Fibroblast of gingiva (primary cell): ENCODE measurements at regions not wholly inside any gene's neighbourhood (a gene's known extent, or its start where the extent isn't known, plus 50 kb on each side); places are given as distances from the start of the nearest gene placed in this dataset.
A peak's percentile ranks its signal among the peaks of the same experiment; 100 is the strongest.

Experiments
- DNase-seq: peaks from one replicate; pipeline ENCODE4 v3.0.0-alpha.2; 2011; ENCODE audit warnings: low read depth

GRCh38 chr3:193962986-193963685, 172.8 kb upstream of the HES1 start:
- DNase-seq = no peak

DNA sequence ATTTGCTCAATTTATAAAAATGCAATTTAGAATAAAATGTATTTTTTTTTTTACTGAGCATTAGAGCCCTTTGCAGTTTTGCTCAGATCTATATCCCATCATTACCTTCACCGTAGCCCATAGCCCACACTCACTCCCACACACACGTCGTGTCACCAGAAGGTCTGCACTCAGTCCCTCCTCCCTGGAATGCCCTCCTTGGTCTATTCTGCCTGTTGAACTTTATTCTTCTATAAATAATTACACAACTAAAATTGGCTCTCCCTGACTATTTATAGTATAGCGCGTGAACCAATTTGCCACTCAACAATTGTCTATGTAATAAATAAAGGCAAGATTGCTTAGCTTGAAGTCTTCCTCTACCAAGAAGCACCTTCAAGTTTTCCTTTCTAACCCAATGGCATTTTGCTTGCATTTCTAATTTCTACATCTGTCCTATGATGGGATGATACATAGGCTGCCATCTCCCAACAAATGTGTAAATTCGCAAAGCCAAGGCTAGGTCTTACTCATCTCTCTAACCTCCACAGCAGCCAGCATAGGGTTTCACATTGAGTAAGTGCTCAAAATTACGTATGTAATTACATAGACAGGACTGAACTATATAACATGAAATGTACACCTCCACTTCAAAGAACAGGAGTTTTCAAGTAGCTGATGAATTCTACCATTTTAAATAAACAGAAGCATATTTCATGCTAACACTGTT, 172.0 kb upstream of the HES1 start:
- DNase-seq = no peak

GRCh38 chr3:193964517-193964880, 171.4 kb upstream of the HES1 start:
- DNase-seq = no peak

DNA sequence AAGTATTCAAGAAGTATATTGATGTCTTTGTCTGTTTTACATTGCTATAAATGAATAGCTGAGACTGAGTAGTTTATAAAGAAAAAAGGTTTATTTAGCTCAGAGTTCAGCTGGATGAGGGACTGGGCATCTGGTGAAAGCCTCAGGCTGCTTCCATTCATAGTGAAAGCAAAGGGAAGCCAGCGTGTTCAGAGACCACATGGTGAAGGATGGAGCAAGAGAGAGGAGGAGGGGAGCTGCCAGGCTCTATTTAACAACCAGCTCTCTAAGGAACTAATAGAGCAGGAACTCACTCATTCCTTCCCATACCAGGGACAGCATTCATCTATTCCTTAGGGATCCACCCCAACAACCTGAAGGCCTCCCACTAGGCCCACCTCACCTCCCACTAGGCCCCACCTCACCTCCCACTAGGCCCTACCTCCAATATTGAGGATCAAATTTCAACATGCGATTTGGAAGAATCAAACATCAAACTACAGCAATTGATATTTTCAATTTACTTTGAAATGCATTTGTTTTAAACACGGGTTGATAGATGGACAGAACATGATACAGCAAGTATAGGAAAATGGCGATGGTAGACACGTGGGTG, 167.5 kb upstream of the HES1 start:
- DNase-seq = no peak

DNA sequence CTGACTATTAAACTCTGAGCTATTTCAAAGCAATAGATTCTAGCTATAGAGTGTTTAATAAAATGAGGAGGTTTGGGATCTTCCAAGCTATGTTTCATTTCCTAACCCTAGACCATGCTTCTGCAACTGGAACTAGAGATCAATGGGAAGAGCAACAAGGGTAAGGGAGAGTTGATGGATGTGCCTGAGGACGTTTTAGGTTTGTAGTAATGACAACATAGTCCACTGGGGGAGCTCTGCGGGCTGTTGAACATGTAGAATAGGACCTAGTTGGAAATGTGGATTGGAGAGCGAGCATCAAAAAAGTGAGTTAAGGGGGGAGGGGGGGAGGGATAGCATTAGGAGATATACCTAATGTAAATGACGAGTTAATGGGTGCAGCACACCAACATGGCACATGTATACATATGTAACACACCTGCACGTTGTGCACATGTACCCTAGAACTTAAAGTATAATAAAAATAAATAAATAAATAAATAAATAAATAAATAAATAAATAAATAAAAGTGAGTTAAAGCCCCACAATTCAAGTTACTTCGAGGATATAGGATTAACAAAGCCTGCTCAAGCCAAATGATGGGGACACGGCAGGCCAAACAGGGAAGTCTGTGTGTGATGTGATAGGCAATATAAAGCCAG, 165.7 kb upstream of the HES1 start:
- peak; percentile 14 for DNase-seq

DNA sequence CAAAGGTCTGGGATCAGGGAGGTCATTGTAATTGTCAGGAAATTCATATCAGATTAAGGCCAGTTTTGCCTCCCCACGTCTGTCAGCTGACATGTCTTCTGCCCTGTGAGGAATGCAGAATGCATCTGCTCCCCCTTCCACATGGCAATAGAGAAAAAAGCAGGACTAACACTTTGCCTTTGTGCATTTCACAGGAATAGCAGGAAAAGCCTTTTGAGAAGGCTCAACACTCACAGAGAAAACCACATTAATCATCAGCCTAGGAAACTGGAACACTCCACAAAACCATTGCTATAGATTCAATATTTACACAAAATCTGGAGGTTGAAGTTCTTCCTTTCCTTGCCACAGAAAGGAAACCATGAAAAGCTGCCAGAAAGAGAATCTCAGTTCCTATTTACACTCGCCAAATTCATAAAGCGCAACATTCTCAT, 165.2 kb upstream of the HES1 start:
- DNase-seq = no peak

DNA sequence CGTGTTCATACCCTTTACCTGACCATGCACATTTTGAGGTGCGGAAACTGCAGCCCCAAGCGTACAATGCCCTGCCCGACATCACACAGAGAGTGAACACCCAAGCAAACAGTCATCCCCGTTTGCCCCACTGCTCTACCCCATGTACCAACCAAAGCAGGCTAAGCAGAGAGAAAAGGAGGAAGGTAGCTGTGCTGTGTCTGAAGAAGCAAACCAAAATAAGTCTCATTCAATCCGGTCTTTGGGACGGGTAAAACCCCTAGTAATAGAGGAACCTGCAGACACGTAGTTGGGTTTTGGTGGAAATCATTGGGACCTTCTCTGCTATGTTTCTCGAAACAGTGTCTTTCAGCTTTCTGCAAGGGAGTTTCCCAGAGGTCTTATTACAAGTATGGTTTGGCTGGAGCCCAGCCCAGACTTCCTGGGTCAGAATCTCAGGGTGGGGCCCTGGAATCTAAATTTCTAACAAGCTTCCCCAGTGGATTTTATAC, 164.6 kb upstream of the HES1 start:
- DNase-seq = no peak

DNA sequence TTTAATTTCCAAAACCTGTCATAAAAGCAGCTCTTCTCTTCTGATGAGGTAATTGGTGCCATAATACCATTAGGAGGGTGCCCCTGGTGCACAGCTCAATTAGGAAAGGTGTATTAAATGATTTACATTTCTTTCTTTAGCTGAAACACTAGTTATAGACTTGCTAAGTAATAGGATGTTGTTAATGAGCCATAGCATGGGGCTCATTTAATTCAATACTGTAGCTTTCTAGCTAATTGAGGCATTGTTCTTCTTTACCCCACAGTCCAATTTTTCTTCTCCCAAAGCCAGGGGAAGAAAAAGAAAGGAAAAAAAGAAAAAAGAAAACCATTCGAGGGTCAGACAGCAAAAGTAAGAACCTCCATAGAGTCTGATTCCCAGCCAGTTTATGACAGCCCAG, 164.0 kb upstream of the HES1 start:
- no peak for DNase-seq

- DNase-seq = no peak
Measured at GRCh38 chr3:193972832-193973231, 163.1 kb upstream of the HES1 start.

- DNase-seq = no peak
Measured at GRCh38 chr3:193974191-193974652, 161.7 kb upstream of the HES1 start.

GRCh38 chr3:193974671-193975535, 161.0 kb upstream of the HES1 start:
- no peak for DNase-seq

DNA sequence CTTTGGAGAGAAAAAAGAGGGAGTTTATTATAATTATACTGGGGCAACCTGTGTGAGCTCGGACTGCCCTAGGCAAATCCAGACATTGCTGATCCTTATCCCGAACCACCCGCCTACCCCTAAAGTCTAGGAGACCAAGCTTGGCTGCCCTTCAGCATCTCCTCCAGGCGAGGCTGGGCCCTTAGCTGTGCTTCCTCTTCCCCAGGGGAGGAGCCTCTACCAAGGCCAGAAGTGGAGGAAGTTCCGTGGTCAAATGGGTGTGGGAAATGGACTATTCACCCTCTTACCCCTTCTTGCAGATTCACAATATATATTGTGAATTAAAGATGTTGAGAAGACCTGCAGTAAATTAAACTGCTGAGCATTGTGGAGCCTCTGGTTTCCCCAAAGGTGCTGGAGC, 158.3 kb upstream of the HES1 start:
- no peak for DNase-seq

GRCh38 chr3:193978030-193978429, 157.9 kb upstream of the HES1 start:
- DNase-seq = no peak

GRCh38 chr3:193978486-193978885, 157.5 kb upstream of the HES1 start:
- no peak for DNase-seq

DNA sequence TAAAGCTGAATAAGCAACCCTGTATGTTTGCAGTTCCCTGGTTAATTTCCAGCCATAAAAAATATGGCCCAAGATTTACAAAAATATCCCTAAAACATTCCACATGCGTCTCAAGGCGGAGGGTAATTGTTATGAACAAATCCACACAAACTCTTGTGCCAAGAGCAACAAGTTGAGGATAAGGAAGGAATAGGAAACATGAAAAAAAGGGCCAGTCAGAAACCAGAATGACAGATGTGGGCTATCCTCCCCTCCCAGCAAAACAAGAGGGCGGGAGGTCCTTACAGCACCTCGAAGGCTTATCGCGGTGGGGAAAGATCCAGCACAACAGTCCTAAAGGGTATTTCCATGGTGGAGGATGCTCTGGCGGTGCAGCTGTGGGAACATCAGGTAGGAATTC, 155.6 kb upstream of the HES1 start:
- DNase-seq = no peak

DNA sequence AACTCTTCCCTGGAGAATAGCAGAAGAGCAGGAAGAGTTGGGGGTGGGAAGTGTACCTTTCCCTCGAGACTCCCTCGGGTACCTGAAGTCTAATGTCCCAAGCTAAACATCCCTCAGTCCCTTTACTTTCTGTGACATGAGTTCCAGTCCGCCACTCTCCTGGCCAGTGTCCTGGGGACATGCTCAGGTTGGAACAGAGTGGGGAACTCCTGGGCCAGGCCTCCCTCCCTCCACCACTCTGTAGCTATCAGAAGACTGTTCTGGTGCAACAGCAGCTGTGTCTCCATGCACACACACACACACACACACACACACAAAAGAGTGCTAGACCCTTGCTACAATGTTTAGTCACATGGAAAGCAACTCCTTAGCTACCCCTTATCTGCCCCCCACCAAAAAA, 155.0 kb upstream of the HES1 start:
- DNase-seq = no peak

- no peak for DNase-seq
Measured at GRCh38 chr3:193981504-193981903, 154.4 kb upstream of the HES1 start.

DNA sequence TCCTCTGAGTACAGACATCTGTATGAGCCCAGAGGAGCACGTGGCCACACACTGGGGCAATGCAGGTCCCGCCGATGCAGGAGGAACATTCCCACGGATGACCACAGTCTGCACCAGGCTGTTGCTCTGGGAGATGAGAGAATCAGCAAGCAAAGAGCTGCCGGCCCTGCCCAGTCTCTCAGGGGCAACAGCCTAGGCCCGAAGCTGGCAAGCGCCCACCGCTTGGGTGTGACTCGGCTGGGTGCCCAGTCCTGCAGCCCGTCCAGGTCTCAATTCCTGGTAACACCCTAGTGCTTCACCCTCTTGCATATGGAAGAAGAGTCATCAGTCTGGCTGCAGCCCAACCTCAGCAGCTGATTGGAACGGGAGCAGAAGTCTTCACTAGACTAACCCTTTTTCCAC, 153.7 kb upstream of the HES1 start:
- DNase-seq = peak; percentile 18

DNA sequence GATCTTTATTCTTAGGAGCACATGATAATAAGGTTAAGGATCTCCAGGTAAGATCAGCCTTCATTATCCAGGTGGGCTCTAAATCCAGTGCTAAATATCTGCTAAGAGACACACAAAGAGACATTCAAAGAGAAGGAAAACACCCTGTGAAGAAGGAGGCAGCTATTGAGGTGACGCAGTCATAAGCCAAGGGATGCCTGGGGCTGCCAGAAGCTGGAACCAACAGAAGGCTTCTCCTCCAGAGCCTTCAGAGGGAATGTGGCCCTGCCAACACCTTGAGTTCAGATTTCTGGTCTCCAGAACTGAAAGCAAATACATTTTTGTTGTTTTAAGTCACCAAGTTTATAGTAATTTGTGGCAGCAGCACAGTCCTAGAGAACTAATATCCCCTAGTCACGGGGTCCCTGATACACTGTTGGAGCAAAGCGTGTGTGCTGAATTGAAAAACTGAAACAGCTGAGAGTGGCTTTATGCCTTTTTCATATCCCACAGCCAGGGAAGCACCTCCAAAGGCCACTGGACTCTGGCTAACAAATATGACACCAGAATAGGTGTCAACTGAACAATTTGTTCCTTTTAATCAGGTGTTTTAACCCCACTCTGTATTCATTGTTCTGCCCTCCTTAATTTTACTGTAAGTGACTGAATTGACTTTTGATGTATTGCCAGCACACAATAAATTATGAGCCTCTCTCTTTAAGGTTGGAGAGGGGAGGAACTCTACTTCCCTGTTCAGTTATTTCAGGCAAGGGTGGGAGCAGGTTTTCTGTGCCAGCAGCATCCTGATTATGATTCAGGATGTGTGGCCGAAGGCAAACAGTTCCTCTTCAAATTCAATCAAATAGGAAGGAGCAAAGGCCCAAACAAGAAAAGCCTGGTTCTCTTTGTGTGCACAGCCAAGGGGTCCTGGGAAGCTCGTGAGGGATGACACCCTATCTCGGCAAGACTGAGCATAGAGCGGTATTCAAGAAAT, 151.8 kb upstream of the HES1 start:
- DNase-seq = no peak

- no peak for DNase-seq
Measured at GRCh38 chr3:193984876-193985275, 151.1 kb upstream of the HES1 start.

- DNase-seq = peak; percentile 39
Measured at GRCh38 chr3:193987186-193987585, 148.8 kb upstream of the HES1 start.
